Limb (tissue), 2 donors: ENCODE measurements at regions not wholly inside any gene's neighbourhood (a gene's known extent, or its start where the extent isn't known, plus 50 kb on each side); places are given as distances from the start of the nearest gene placed in this dataset.
A peak's percentile ranks its signal among the peaks of the same experiment; 100 is the strongest.
"Not testable (repeated sequence)": the region's sequence is repeated elsewhere in the genome, so short reads cannot be mapped to it uniquely, and the experiment has no call there.

ENCODE experiments used
- DNase-seq, 2 donors: peaks; one replicate each; pipeline ENCODE4 v3.0.0-alpha.2; 2016; ENCODE audit errors: extremely low spot score in 2 of 2

GRCh38 chr4:28269426-28269825 is 1408.8 kb downstream of the STIM2 start:
- DNase-seq, result no peak

GRCh38 chr4:28277931-28278330 is 1417.3 kb downstream of the STIM2 start:
- no peak for DNase-seq

- no peak for DNase-seq
Measured at GRCh38 chr4:28278676-28279075, 1418.0 kb downstream of the STIM2 start.

- DNase-seq, result no peak
Measured at GRCh38 chr4:28279249-28279648, 1418.6 kb downstream of the STIM2 start.

GRCh38 chr4:28286266-28286665 is 1425.6 kb downstream of the STIM2 start:
- not testable (repeated sequence) for DNase-seq

- DNase-seq, result peak in 1 of 2 donors; percentile 15
Measured at GRCh38 chr4:28287831-28288233, 1427.2 kb downstream of the STIM2 start.

- DNase-seq, result no peak
Measured at GRCh38 chr4:28296239-28296638, 1435.6 kb downstream of the STIM2 start.

GRCh38 chr4:28310926-28311325 is 1450.3 kb downstream of the STIM2 start:
- DNase-seq, result no peak

GRCh38 chr4:28312497-28312896 is 1451.9 kb downstream of the STIM2 start:
- DNase-seq, result not testable (repeated sequence)

GRCh38 chr4:28313729-28314713 is 1453.4 kb downstream of the STIM2 start:
- no peak for DNase-seq

GRCh38 chr4:28317221-28317620 is 1456.6 kb downstream of the STIM2 start:
- no peak for DNase-seq

GRCh38 chr4:28334249-28334648 is 1473.6 kb downstream of the STIM2 start:
- DNase-seq, result no peak

GRCh38 chr4:28341784-28342183 is 1481.1 kb downstream of the STIM2 start:
- DNase-seq, result no peak

- DNase-seq, result no peak
Measured at GRCh38 chr4:28350485-28350884, 1489.8 kb downstream of the STIM2 start.

GRCh38 chr4:28351102-28351501 is 1490.5 kb downstream of the STIM2 start:
- DNase-seq, result no peak

- no peak for DNase-seq
Measured at GRCh38 chr4:28351826-28352225, 1491.2 kb downstream of the STIM2 start.

GRCh38 chr4:28354880-28355656 is 1494.4 kb downstream of the STIM2 start:
- no peak for DNase-seq

GRCh38 chr4:28357990-28358389 is 1497.3 kb downstream of the STIM2 start:
- DNase-seq, result no peak

GRCh38 chr4:28358606-28359005 is 1498.0 kb downstream of the STIM2 start:
- DNase-seq, result peak in 1 of 2 donors; percentile 24

- no peak for DNase-seq
Measured at GRCh38 chr4:28360681-28361080, 1500.0 kb downstream of the STIM2 start.

- no peak for DNase-seq
Measured at GRCh38 chr4:28362169-28362568, 1501.5 kb downstream of the STIM2 start.

GRCh38 chr4:28369499-28369898 is 1508.9 kb downstream of the STIM2 start:
- DNase-seq, result no peak
